Ascending aorta (tissue), 2 donors: ENCODE measurements at regions not wholly inside any gene's neighbourhood (a gene's known extent, or its start where the extent isn't known, plus 50 kb on each side); places are given as distances from the start of the nearest gene placed in this dataset.

Experiments used
- DNase-seq, 2 donors: peaks; one replicate each; pipeline ENCODE4 v3.0.0-alpha.2; 2019; ENCODE audit warnings: low spot score in 2 of 2
- H3K27ac ChIP-seq, 2 donors: fragments of 200-600 bp; sonication (generic); one replicate each; pipeline ENCODE4 v1.5.1; 2016 to 2017; ENCODE audit warnings: mild to moderate bottlenecking in 1 of 2
- H3K27me3 ChIP-seq: fragments of 200-600 bp; sonication (generic); one replicate; pipeline ENCODE4 v1.5.1; 2017
- H3K36me3 ChIP-seq, 2 donors: fragments of 200-600 bp; sonication (generic); one replicate each; pipeline ENCODE4 v1.5.1; 2016
- H3K4me1 ChIP-seq, 2 donors: fragments of 200-600 bp; sonication (generic); one replicate each; pipeline ENCODE4 v1.5.1; 2016 to 2017; ENCODE audit warnings: mild to moderate bottlenecking in 1 of 2
- H3K4me3 ChIP-seq, 2 donors: fragments of 200-600 bp; sonication (generic); one replicate each; pipeline ENCODE4 v1.5.1; 2016 to 2017; ENCODE audit warnings: mild to moderate bottlenecking in 1 of 2
- H3K9me3 ChIP-seq, 2 donors: fragments of 200-600 bp; sonication (generic); one replicate each; pipeline ENCODE4 v1.5.1; 2016
- intact Hi-C: fragments of 100-400 bp; cut with DNase I; formaldehyde crosslinking; loops from one replicate; pipeline ENCODE4 v1.15.1; 2023
- TF ChIP-seq, protein P1 (sequence below), 3 experiments: fragments of 200-600 bp in 2 of 3; fragments of 450-650 bp in 1 of 3; sonication (generic) in 2 of 3; IDR thresholded peaks; one replicate each; pipeline ENCODE4 v1.5.1; 2016 to 2019; ENCODE audit warnings: antibody characterized with exemption in 3 of 3, mild to moderate bottlenecking in 1 of 3, moderate library complexity in 1 of 3

DNA sequence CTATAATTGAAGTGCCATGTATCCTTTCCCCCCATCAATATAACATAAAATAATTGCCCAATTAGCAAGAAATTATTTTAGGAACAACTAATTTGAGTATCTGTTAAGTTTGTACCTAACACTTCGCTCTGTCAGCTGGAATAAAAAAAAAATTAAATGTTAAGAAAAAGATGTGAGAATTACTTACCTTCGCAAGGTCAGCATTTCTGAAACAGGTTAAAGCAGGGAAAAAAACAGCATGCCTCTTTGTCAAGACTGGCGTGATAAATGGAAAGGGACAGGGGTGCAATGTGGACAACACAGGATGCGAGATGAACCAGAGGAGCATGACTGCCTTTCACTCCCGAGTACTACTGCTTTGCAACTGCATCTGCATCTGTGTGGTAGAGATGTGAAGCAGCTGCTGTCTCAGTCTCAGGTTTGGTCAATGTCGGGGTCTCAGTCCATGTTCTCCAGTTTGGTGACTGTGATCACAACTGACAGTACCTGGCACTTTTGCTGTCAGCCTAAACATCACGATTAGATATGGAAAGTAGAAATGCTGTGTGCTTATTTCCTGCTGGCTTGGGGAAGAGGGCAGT is 565.4 kb upstream of the LRRTM1 start:
- H3K27ac ChIP-seq = no peak overlapping the region
- H3K9me3 ChIP-seq = no peaks in the 10 kb centered on the region
- H3K4me3 ChIP-seq = no peak overlapping the region
- H3K36me3 ChIP-seq = no peaks in the 10 kb centered on the region
- H3K4me1 ChIP-seq = no peaks in the 10 kb centered on the region
- DNase-seq = no peak
- TF ChIP-seq, protein P1, sequence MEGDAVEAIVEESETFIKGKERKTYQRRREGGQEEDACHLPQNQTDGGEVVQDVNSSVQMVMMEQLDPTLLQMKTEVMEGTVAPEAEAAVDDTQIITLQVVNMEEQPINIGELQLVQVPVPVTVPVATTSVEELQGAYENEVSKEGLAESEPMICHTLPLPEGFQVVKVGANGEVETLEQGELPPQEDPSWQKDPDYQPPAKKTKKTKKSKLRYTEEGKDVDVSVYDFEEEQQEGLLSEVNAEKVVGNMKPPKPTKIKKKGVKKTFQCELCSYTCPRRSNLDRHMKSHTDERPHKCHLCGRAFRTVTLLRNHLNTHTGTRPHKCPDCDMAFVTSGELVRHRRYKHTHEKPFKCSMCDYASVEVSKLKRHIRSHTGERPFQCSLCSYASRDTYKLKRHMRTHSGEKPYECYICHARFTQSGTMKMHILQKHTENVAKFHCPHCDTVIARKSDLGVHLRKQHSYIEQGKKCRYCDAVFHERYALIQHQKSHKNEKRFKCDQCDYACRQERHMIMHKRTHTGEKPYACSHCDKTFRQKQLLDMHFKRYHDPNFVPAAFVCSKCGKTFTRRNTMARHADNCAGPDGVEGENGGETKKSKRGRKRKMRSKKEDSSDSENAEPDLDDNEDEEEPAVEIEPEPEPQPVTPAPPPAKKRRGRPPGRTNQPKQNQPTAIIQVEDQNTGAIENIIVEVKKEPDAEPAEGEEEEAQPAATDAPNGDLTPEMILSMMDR (IDR thresholded peaks at IDR 0.05) = no peak
- no peaks in the 10 kb centered on the region for H3K27me3 ChIP-seq
- intact Hi-C loops = no loop called here

DNA sequence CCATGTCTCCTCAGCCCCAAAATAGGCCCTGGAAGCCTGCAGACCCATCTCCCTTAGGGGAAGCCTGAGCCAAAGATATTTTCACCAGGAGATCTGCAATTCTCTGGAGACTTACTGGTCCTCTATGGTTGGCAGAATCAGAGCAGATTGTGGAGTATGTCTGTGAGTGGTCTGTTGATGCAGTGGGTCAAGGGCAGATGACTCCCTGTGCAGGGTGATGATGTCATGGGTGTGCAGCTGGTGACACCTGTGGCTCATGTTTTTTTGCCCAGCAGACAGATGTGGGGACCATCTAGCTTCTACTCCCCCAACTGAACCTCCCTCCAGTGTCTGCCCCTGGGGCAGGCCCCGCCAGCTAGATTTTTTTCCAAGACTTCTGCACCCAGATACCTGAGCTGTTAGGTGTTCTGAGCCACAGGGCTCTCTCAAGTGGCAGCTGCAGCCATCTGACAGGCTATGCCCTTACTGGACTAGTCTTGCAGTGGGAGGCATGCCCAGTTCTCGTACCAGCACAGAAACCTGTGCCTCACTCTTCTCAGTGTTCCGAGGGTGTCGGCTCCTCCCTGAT is 558.7 kb upstream of the LRRTM1 start:
- H3K9me3 ChIP-seq = no peaks in the 10 kb centered on the region
- intact Hi-C loops = no loop called here
- no peaks in the 10 kb centered on the region for H3K4me1 ChIP-seq
- H3K36me3 ChIP-seq = no peaks in the 10 kb centered on the region
- no peak overlapping the region for H3K4me3 ChIP-seq
- H3K27me3 ChIP-seq = no peaks in the 10 kb centered on the region
- H3K27ac ChIP-seq = no peak overlapping the region
- DNase-seq = no peak
- TF ChIP-seq, protein P1 (IDR thresholded peaks at IDR 0.05) = no peak

GRCh38 chr2:80858965-80859364 is 554.4 kb upstream of the LRRTM1 start:
- Histone ChIP-seq H3K27ac (no peak overlapping the region), H3K4me1 (no peaks in the 10 kb centered on the region), H3K36me3 (no peaks in the 10 kb centered on the region), H3K27me3 (no peaks in the 10 kb centered on the region), H3K4me3 (no peak overlapping the region), H3K9me3 (no peaks in the 10 kb centered on the region)
- intact Hi-C loops = no loop called here
- no peak for DNase-seq
- TF ChIP-seq, protein P1 (IDR thresholded peaks at IDR 0.05) = no peak

DNA sequence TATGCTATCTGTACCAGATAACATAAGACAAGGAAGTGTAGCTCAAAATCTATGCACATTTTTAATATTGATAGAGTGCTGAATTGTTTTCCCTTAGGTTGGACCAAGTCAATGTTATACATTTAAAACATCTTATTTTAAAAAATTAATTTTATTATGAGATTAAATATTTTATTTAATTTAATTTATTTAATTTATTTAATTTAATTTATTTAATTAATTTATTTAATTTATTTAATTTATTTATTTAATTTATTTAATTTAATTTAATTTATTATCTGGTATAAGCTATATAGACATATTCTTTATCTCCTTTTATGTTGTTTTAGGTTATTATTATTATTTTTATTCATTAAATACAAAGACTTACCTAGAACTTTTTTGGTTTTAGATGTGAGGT is 551.7 kb upstream of the LRRTM1 start:
- TF ChIP-seq, protein P1 (IDR thresholded peaks at IDR 0.05) = no peak
- Histone ChIP-seq H3K4me1 (no peaks in the 10 kb centered on the region), H3K4me3 (no peak overlapping the region), H3K27ac (no peak overlapping the region), H3K9me3 (no peaks in the 10 kb centered on the region), H3K36me3 (no peaks in the 10 kb centered on the region), H3K27me3 (no peaks in the 10 kb centered on the region)
- no peak for DNase-seq
- intact Hi-C loops = no loop called here

DNA sequence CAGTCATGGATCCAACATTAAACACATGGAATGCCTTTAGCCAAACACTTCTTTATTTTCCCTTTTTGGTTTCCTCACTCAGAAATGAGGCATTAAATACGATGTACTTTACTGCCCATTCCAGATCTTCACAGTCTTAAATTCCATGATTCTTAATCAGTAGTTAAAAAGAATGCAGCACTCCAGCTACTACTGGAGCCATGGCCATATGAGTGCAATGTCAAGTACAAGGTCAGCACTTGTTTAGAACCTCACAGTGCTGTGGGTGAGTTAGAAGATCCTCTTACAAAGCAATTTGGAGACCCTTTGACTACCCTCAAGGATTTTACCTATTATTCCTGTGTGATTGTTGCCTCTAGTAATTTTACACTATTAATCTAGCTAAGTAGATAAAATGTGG is 550.3 kb upstream of the LRRTM1 start:
- intact Hi-C loops = no loop called here
- Histone ChIP-seq H3K36me3 (no peaks in the 10 kb centered on the region), H3K4me3 (no peak overlapping the region), H3K27ac (no peak overlapping the region), H3K4me1 (no peaks in the 10 kb centered on the region), H3K9me3 (no peaks in the 10 kb centered on the region), H3K27me3 (no peaks in the 10 kb centered on the region)
- TF ChIP-seq, protein P1 (IDR thresholded peaks at IDR 0.05) = no peak
- DNase-seq = no peak

DNA sequence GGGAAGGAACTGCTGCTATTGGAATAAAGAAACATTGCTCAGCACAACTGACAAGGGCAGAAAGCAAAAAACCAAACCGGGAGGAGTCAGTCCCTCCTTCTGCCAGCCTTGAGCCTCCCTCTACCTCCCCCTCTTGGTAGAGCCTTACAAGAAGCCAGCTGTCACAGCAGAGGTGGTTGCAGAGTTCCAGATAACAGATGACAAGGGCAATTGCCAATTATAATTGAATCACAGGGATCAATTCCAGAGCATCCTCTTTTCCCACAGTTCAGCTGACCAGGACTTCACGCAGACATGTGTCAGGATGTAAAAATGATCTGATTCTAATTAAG is 548.2 kb upstream of the LRRTM1 start:
- no peak overlapping the region for H3K4me3 ChIP-seq
- no peaks in the 10 kb centered on the region for H3K36me3 ChIP-seq
- no peak overlapping the region for H3K27ac ChIP-seq
- no peaks in the 10 kb centered on the region for H3K27me3 ChIP-seq
- TF ChIP-seq, protein P1 (IDR thresholded peaks at IDR 0.05) = no peak
- no peak for DNase-seq
- intact Hi-C loops = no loop called here
- no peaks in the 10 kb centered on the region for H3K9me3 ChIP-seq
- H3K4me1 ChIP-seq = no peaks in the 10 kb centered on the region
